Inflammatory macrophage treated with lipopolysaccharide for 1 hour (primary cell): ENCODE measurements at regions not wholly inside any gene's neighbourhood (a gene's known extent, or its start where the extent isn't known, plus 50 kb on each side); places are given as distances from the start of the nearest gene placed in this dataset.
"Not testable (repeated sequence)": the region's sequence is repeated elsewhere in the genome, so short reads cannot be mapped to it uniquely, and the experiment has no call there.

Experiments used
- DNase-seq, 2 donors: peaks; one replicate each; pipeline ENCODE4 v3.0.0-alpha.2; 2020 to 2022

DNA sequence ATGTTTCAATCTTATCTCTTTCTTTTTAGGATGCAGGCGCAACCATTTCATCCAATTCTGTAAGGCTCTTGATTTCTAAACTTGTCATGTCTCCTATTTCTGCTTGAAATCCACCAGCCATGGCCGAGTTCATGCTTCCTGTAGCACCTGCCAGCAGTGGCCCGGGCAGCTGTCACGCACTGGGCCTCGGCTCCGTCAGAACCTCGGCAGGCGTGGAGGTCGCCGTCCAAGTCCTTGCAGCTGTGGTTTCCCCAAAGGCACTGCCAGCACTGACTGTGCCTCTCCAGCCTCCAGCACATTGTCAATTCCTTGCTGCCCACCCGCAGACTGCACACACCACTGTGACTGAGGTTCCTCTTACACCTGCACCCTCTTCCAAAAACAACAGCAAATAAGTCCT is 188.7 kb upstream of the SALL3 start:
- no peak for DNase-seq

DNA sequence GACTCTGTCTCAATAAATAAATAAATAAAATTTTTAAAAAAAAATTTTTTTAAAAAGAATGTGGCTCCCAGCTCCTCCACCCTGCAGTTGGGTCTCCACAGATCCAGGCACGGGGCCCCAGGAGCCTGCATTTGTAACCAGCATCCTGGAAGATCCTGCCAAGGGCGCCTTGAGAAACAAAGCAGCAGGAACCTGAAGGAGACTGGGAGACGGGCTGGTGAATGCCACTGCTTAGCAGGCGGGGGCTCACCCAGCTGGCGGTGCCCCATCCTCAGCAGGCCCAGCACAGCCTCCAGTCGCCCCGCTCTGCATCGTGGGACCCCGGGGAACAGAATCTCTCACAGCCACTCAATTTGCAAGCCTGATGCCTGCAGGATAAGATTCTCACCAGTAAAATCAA is 187.5 kb upstream of the SALL3 start:
- DNase-seq = no peak

DNA sequence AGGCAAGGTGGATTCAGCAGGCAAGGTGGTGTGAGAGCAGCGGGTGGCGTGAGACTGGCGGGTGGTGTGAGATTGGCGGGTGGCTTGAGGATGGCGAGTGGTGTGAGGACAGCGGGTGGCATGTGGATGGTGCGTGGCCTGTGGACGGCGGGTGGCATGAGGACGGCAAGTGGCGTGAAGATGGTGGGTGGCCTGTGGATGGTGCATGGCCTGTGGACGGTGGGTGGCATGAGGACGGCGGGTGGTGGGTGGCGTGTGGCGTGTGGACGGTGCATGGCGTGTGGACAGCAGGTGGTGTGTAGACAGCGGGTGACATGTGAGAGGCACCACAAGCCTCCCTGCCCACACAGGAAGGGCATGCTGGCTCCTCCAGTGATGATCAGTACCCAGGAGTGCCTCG is 186.9 kb upstream of the SALL3 start:
- no peak for DNase-seq

DNA sequence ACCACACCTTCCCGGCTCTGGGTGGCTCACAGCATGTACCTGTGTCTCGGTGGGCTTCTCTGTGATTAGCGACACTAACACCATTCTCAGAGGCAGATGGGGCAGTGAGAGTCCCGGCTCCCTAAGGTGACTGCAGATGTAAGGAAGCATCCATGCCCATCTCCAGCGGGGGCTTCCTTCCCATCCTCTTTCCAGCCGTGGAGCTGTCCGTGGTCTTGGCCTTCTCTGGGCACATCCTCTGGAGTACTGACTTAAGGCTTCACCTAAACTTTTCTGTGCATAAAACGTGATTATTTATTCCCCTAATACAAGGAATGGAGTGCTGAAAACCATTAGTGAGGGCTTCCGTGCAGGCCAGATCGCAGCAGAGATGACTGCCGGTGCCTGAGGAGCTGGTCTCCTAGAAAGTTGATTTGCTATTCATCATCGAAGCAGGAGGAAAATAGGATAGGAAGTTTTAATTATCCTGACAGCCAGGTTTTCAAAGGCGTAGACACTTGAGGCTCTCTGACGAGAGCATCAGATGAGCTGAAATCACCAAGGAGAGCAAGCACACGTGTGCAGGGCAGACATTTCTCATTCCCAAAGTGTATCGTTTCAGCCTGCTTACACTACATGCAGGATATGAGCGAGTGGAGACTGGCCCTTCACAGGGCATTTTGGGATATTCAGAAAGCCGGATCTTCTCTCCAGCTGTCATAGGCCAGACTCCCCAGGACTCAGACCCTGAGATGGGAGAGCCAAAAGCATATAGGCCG is 186.1 kb upstream of the SALL3 start:
- no peak for DNase-seq

DNA sequence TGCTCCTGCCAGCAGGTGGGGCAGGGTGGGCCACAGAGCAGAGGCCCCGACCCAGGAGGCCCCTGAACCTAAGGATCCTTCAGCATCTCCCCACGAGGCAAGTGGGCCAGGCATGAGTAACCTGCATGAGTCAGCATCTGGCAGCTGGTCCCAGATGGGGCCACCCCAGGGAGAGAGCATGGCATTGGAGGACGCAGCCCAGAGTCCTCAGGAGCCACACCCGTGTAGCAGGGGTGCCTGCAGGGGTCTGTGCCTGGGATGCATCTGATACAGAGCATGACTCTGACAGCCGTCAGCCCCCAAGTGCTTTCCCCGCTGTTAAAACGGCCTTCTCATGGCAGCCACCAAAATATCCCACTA is 185.6 kb upstream of the SALL3 start:
- no peak for DNase-seq

DNA sequence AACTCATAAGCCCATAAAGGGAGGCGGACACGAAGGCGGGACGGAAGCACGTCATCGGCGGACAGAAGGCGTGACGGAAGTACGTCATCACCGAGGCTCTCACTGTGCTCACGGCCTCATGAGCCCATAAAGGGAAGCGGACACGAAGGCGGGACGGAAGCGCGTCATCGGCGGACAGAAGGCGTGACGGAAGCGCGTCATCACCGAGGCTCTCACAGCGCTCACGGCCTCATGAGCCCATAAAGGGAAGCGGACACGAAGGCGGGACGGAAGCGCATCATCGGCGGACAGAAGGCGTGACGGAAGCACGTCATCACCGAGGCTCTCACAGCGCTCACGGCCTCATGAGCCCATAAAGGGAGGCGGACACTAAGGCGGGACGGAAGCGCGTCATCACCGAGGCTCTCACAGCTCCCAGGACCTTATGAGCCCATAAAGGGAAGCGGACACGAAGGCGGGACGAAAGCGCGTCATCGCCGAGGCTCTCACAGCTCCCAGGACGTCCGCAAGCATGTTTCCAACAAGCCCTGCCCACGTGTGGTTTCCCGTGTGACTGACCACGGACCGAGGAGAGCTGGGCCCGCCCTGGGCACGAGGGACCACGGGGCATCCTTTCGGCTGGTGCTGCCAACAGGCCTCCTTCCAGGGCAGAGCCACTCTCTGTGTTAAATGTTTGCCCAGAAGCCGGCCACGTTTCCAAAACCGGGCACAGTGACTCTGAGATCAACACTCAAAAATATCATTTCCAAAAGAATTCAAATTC is 182.7 kb upstream of the SALL3 start:
- DNase-seq = no peak

DNA sequence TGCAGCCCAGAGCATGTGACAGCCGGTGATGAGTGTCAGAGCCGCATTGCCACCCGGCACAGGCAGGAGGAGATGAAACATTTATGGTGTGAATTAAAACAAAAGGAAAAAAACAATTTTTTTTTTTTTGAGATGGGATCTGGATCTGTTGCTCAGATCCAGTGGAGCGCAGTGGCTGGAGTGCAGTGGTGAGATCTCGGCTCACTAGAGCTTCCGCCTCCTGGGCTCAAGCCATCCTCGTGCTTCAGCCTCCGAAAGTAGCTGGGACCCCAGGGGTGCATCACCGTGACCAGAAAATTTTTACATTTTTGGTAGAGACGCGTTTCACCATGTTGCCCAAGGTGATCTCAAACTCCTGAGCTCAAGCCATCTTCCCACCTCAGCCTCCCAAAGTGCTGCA is 182.1 kb upstream of the SALL3 start:
- DNase-seq = no peak

DNA sequence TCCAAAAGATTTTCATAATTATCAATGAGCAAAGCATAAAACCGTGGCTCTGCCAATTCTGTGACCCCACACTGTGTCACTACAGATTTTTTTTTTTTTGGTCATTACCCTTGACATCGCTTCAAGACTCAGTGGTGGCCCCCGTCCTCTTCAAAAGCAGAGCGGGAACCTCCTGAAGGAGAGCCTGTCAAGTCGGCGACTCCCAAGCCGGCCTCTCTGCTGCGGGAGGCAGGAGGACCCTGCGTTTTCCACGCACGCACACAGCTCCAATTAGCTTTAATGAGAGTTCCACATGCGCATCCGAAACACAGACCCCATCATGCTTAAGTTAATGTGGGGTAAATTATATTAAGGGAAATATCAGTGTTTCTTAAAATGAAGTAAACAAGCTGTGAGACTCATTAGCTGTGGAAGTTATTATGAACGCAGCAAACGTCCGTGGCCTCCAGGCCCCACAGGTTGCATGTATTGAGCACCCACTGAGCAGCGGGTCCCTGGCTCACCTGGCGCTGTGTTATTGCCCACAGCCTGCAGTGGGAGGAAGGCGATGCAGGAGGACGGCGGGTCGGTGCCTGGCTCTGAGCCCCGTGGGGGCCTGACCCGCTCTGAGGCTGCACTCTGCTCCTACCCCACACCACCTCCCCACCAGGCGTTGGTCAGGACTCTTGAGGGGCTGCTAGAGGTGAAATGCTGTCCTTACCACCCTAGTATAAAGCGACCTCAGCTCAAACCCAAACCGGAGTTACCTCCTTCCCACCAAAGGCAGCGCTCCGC is 181.0 kb upstream of the SALL3 start:
- DNase-seq = no peak

DNA sequence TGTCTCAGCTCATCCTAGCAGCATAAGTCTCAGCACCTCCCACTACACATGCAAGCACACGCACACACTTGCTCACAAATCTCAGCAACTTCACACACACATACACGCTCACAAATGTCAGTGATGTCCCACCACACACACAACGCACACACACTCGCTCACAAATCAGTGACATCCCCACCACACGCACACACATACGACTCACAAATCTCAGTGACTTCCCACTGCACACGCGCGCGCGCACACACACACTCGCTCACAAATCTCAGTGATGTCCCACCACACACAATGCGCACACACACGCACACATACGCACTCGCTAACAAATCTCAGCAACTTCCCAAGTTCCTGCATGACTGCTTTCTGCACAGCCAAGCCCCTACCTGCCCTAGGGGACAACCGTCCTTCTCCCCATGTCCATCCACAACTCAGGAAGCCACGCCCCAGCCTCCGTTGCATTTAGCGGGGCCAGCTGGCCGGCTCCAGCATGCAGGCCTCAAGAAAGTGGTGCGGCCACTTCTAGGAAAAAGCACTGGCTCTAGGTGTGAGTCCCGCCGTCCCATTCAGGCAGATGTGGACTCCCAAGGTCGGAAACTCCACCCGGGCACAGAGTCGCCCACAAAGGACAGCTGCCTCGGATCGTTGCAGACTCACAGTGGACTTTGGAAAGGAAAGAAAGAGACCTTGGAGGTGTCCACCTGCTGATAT is 180.1 kb upstream of the SALL3 start:
- DNase-seq = no peak

DNA sequence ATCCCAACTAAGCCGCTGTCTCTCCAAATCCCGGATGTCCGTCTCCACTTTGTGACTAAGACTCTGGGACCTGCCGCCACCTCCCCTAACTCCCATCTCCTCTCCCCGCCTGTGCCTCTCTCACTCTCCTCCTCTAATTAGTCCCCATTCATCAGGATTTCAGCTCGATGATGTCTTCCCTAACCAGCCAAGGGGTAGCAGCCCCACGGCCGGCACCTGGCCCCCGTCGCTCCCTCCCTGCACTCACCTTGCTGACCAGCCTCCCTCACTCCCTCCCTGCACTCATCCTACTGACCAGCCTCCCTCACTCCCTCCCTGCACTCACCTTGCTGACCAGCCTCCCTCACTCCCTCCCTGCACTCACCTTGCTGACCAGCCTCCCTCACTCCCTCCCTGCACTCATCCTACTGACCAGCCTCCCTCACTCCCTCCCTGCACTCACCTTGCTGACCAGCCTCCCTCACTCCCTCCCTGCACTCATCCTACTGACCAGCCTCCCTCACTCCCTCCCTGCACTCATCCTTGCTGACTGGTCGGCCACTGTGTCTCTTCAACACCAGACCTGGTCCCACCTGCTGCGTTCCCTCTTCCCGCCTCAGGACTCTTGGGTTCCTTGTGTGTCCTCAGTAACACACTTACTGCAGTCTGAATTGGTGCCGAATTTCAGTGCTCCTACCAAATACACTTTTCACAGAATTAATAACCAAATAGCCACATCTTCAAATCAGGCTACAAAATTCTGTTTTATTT is 179.3 kb upstream of the SALL3 start:
- DNase-seq = not testable (repeated sequence)

DNA sequence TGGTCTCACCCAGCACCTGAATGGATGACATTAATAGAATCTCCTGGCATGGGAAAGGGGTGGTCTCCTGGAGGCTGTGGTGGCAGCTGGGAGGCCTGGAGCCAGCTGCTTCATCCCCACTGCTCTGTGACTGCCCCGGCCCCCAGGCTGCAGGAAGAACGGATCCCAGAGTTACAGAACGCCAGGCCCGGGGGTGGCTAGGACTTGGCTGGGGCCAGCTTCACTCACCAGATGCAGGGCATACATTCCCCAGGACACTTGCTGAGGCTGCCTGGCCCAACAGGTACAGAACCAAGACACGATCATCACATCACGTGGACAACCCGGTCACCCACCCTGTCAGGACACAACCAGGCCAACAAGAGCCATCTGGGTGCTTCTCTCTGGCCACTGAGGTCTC is 178.6 kb upstream of the SALL3 start:
- no peak for DNase-seq

DNA sequence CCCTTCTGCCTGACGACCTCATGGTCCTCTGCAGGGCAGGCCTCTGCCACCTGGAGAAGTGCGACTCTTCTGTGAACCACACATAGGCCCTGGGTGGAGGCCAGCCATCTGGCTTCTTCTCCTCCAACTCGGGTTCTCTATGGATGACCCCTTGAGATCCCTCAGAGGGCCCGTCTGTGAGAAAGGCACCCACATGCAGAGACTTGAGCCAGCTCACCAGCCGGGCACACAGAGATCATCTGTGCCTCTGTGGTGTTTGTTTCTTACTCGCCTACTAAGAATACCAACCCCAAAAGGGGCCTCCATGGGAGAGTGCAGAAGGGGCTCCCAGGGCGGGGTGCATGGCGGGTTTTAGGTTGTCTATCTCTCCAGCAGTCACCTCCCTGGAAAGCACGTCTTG is 176.5 kb upstream of the SALL3 start:
- DNase-seq = no peak

DNA sequence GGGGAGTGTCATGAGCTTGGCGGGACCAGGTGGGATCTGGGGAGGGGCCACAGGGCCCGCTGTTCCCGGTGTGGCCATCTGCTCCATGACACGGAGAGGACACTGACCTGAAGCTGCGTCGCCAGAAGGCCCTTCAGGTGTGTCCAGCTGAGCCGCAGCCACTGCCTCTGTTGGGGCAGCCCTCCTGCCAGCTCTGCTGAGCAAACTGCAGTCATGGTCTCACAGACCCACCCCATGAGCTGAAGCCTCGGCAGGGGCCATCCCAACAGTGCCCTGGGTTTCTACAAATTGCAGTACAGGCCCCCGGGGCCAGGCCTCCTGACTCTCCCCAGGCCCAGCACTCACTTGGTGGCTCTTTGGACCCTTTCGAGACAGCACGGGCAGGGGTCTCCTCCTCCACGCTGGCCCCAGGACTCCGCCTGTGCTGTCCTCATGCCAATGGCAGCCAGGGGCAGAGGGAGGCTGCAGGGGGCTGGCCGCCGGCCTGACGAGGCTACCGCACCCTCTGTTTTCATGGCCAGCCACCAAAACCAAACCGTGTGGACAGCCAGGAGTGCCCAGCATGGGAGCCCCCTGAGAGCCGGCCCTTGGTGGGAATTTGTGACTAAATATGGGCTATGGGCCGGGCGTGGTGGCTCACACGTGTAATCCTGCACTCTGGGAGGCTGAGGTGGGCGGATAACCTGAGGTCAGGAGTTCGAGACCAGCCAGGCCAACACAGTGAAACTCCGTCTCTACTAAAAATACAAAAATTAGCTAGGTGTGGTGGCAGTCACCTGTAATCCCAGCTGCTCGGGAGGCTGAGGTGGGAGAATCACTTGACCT is 175.2 kb upstream of the SALL3 start:
- no peak for DNase-seq

DNA sequence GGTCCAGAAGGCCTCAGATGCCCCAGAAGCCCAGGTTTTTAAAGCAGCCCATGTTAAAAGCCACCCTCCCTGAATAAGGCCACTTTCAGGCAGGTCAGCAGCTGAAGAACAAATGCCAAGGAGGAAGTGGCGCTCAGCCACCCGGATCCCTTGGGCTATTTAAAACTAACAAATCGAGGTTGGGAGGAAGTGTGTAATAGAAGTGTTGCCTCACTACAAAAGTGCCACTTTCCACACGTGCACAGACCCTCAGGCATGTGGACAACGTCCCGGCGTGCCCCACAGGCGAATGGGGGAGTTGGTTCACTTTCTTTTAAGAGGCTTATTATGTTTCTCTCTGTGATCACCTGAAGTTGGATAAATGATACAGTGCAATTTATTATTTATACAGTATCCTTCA is 173.8 kb upstream of the SALL3 start:
- no peak for DNase-seq

DNA sequence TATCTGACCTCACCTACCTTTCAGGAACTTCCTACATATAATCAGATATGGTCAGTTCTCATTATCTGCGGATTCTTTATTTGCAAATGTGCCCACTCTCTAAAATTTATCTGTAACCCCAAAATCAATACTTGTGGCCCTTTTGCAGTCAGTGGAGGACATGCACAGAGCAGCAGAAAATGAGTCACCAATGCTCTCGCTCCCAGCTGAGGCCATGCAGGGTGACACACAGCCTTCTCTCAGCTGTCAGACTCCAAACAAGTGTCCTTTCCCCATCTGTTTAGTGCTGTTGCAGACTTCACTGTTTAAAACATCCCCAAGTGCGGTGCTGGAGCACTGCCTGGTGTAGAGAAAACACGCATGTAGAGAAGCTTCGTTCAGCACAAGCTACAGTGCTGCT is 171.9 kb upstream of the SALL3 start:
- DNase-seq = no peak

DNA sequence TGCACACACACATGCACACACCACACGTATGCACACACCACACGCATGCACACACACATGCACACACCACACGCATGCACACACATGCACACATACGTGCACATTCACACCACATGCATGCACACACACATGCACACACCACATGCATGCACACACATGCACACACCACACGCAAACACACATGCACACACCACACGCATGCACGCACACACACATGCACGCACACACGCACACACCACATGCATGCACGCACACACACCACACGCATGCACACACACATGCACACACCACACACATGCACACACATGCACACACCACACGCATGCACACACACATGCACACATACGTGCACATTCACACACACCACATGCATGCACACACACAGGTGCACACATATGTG is 169.8 kb upstream of the SALL3 start:
- no peak for DNase-seq

DNA sequence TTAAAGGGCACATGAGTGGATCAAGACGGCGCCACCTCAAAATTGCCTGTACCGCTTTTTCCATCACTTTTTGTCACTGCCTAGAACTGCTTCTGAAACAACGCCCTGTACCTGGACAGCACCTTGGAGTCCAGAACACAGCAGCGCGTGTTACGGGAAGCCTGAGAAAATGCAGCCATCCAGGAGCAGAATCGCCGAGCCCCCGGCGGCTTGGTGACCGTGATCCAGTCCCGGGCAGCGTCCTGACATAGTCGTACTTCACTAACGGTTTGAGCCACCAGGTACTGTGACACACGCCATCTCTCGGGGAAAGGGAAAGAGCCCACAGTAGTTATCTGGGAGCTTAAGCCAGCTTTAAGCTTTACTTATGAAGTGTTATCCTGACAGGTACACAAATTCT is 168.9 kb upstream of the SALL3 start:
- no peak for DNase-seq

DNA sequence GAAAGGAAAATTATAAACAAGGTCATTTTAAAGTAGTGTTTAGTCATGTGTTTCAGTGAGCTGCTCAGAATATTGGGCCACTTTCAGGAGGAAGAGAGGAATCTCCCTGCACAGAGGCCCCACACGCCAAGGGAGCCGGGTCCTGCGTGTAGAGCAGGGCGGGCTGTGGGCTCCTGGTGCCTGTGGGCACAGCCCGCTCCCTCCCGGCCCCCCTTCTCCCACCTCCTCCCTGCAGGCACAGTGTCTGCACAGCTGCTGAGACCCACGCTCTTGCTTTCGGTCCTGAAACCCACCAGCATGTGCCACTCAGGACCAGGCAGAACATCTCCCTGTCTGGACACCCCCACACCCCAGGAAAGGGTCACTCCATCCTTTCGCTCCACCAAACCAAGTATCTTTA is 167.6 kb upstream of the SALL3 start:
- no peak for DNase-seq

DNA sequence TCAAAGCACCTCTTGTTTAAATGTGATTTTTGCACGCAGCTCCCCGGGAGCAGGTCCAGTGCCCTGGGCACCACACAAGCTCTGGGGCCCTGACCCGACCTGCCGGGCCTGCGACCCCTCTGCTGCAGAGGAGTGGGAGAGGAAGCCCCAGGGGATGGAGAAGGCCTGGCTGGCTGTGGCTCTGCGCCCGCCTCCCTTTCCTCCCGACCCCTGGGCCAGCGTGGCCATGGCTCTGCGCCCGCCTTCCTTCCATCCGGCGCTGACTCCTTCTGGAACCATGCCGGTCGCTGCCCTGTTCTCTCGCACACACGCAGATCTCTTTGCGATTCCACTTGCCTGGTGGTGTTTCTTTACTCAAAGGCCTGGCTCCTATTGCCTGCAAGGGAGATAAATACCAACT is 166.5 kb upstream of the SALL3 start:
- no peak for DNase-seq

DNA sequence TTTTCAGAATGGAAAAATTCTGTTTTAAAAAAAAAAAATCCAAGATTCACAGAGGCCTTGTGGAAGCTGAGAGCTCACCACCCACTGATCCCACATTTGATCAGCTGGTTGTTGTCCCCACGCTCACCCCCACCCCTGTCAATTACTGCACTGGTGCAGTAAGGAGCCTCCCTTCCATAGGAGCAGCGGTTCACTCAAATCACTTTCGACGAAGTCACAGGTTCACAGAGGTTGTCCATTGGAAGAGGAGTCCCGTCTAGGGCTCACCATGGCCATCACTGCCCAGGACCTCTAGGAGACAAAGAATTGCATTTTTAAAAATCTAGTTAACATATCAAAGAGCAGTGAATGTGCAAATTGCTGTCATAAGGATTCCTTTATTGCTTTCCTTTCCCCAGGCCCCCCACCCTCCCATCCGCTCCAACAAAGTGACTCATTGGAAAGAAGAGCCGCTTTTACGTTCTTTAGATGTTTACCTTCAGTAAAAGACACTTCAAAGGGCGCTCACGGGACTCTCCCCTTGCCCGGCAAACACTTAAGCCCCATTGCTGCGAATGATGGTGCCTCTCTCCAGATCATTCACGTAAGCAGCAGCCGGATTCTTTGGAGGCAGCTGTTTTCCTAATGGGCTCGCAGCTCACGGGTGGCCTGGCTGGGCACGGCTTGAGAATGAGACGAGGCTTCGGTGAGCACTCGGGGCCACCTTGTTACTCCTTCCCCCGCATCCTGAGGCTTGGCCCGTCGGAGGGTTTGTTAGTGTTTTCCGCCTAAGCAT is 165.5 kb upstream of the SALL3 start:
- no peak for DNase-seq

DNA sequence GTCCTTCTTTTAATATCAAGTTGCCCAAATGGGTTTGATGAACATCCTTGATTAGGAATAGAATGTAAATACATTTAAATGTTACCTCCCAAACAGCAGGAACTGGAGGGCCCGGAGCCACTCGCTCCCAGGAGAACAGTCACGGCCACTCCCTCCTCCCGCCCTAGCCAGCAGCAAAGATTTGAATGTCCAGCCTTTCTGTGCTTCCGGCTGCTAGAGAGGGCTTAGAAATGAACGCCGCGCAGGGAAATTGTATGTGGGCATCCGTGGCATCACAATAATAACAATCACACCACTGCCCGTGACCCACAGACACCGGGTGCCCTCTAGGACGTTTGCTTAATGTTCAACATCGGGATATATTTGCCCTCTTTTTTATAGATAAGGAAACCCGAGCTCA is 164.9 kb upstream of the SALL3 start:
- DNase-seq = no peak
